SK-N-DZ (cell line): ENCODE measurements at regions not wholly inside any gene's neighbourhood (a gene's known extent, or its start where the extent isn't known, plus 50 kb on each side); places are given as distances from the start of the nearest gene placed in this dataset.
"Not testable (repeated sequence)": the region's sequence is repeated elsewhere in the genome, so short reads cannot be mapped to it uniquely, and the experiment has no call there.

Source experiments
- DNase-seq: peaks from one replicate; pipeline ENCODE4 v3.0.0-alpha.2; 2015; ENCODE audit warnings: low spot score

- no peak for DNase-seq
Observed at GRCh38 chr10:108039821-108040584, 875.5 kb upstream of the SORCS1 start.

- DNase-seq, result no peak
Observed at GRCh38 chr10:108037061-108037460, 872.6 kb upstream of the SORCS1 start.

- no peak for DNase-seq
Observed at GRCh38 chr10:108036265-108036664, 871.8 kb upstream of the SORCS1 start.

GRCh38 chr10:108034829-108035228 lies 870.3 kb upstream of the SORCS1 start:
- no peak for DNase-seq

GRCh38 chr10:108033518-108033917 lies 869.0 kb upstream of the SORCS1 start:
- not testable (repeated sequence) for DNase-seq

GRCh38 chr10:108031505-108031904 lies 867.0 kb upstream of the SORCS1 start:
- no peak for DNase-seq

- no peak for DNase-seq
Observed at GRCh38 chr10:108014902-108015177, 850.3 kb upstream of the SORCS1 start.

- DNase-seq, result no peak
Observed at GRCh38 chr10:108014145-108014901, 849.8 kb upstream of the SORCS1 start.

GRCh38 chr10:108005627-108006026 lies 841.1 kb upstream of the SORCS1 start:
- DNase-seq, result no peak

GRCh38 chr10:108003576-108003975 lies 839.1 kb upstream of the SORCS1 start:
- no peak for DNase-seq

GRCh38 chr10:108003061-108003460 lies 838.6 kb upstream of the SORCS1 start:
- no peak for DNase-seq

GRCh38 chr10:108000365-108000764 lies 835.9 kb upstream of the SORCS1 start:
- DNase-seq, result no peak

- DNase-seq, result no peak
Observed at GRCh38 chr10:107994621-107995270, 830.2 kb upstream of the SORCS1 start.

- DNase-seq, result no peak
Observed at GRCh38 chr10:107986571-107986970, 822.1 kb upstream of the SORCS1 start.

- DNase-seq, result no peak
Observed at GRCh38 chr10:107984581-107984980, 820.1 kb upstream of the SORCS1 start.

- peak; percentile 57 for DNase-seq
Observed at GRCh38 chr10:107984149-107984548, 819.6 kb upstream of the SORCS1 start.

- no peak for DNase-seq
Observed at GRCh38 chr10:107978455-107978854, 813.9 kb upstream of the SORCS1 start.

GRCh38 chr10:107971973-107972372 lies 807.5 kb upstream of the SORCS1 start:
- DNase-seq, result peak; percentile 15

GRCh38 chr10:107971411-107971810 lies 806.9 kb upstream of the SORCS1 start:
- DNase-seq, result no peak

- DNase-seq, result no peak
Observed at GRCh38 chr10:107970512-107970911, 806.0 kb upstream of the SORCS1 start.

GRCh38 chr10:107969936-107970335 lies 805.4 kb upstream of the SORCS1 start:
- no peak for DNase-seq

GRCh38 chr10:107966826-107967225 lies 802.3 kb upstream of the SORCS1 start:
- no peak for DNase-seq
